WI38 (cell line): ENCODE measurements at regions not wholly inside any gene's neighbourhood (a gene's known extent, or its start where the extent isn't known, plus 50 kb on each side); places are given as distances from the start of the nearest gene placed in this dataset.
"Not testable (repeated sequence)": the region's sequence is repeated elsewhere in the genome, so short reads cannot be mapped to it uniquely, and the experiment has no call there.

Source experiments
- H3K4me3 ChIP-seq: 2 replicates; pipeline ENCODE4 v1.5.1; 2011; ENCODE audit warnings: low read depth, mild to moderate bottlenecking, control low read depth, low read length
- TF ChIP-seq, protein P1 (sequence below): IDR thresholded peaks from 2 replicates; pipeline ENCODE4 v1.5.1; 2012; ENCODE audit warnings: low read depth, mild to moderate bottlenecking, control low read depth, low read length

DNA sequence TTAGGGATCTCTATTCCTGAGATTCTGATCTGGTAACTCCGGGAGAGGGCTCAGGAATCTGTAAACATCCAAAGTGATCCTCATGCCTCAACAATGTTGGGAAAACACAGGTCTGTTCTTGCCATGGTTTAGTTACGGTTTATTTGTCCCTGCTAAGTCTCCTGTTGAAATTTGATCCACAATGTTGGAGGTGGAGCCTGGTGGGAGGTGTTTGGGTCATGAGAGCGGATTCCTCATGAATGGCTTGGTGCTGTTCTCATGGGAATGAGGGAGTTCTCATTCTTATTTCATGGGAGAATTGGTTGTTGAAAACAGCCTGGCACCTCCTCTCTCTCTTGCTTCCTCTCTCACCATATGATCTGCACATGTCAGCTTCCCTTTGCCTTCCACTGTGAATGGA, 608.6 kb upstream of the GOT2 start:
- no peak overlapping the region for H3K4me3 ChIP-seq
- TF ChIP-seq, protein P1, sequence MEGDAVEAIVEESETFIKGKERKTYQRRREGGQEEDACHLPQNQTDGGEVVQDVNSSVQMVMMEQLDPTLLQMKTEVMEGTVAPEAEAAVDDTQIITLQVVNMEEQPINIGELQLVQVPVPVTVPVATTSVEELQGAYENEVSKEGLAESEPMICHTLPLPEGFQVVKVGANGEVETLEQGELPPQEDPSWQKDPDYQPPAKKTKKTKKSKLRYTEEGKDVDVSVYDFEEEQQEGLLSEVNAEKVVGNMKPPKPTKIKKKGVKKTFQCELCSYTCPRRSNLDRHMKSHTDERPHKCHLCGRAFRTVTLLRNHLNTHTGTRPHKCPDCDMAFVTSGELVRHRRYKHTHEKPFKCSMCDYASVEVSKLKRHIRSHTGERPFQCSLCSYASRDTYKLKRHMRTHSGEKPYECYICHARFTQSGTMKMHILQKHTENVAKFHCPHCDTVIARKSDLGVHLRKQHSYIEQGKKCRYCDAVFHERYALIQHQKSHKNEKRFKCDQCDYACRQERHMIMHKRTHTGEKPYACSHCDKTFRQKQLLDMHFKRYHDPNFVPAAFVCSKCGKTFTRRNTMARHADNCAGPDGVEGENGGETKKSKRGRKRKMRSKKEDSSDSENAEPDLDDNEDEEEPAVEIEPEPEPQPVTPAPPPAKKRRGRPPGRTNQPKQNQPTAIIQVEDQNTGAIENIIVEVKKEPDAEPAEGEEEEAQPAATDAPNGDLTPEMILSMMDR = no peak

DNA sequence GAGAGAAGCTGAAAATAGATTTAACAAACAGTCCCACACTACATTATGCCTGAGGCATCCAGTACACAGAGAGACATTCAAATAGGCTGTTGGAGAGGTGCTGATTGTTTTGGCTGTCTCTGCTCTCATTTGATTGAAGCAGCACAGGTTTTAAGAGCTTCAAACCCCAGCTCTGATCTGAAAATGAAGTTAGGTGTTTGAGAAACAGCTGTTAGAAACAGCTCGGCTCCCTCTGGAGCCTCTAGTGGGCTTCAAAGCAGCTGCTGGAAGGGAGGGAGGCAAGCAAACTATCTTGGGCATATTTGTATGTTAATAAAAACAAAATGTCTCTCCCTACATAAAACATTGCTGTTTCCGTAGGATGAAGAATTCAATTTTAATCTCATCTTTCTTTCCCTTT, 607.3 kb upstream of the GOT2 start:
- H3K4me3 ChIP-seq = no peak overlapping the region
- TF ChIP-seq, protein P1 = no peak

DNA sequence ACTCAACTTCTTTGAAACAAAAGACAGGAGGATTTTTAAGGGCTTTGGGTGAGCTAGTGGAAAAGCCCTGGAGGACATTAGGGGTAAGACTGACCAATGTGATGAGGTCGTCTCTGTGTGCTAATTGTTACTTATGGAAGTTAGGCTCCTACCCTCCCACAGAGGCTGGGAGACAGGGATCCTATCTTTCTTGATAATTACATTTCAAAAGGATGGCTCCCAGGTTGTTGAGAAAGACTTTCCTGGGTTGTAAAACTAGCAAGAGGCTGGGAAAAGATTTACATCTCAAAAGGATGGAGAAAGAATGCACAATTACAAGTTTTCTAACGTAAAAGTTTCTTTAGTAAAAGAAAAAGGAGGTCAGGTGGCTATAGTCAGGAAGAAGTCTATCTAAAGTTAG, 605.8 kb upstream of the GOT2 start:
- TF ChIP-seq, protein P1 = no peak
- no peak overlapping the region for H3K4me3 ChIP-seq

DNA sequence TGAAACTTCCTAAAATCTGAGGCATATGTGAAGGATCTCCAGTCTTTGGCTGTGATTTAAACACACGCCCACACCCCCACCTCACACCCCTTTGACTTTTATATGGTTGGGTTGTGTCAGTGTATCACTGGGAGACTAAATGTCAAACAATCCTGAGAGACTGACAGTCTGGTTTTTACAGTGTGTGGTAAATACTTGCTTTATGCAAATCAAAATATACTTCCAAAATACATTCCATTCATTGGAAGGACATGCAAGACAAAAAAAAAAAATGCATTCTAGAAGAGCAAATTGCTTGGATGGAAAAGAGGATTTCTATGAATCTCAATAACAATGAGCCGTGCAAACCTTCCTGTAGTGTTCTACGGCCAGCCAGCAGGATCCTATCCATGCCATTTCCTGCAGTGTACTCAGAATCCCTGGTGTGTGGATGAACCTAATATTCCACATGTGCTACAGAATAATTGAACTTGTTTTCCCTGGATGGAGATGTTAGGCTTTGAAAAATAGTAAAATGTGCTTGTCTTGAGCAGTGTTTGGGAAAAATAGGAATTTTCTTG, 602.1 kb upstream of the GOT2 start:
- TF ChIP-seq, protein P1 = no peak
- no peak overlapping the region for H3K4me3 ChIP-seq

DNA sequence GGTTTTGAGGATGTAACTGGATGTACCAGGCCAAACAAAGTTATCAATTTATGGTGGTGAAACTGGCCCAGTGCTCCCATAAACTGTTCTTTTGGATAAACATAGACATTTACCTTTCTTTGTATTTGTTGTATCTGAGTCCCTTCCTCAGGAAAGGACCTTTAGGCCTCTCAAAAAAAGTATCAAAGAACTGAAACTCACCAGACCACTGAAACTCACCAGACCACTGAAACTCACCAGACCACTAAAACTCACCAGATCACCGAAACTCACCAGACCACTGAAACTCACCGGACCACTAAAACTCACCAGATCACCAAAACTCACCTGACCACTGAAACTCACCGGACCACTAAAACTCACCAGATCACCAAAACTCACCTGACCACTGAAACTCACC, 597.6 kb upstream of the GOT2 start:
- H3K4me3 ChIP-seq = not testable (repeated sequence)

DNA sequence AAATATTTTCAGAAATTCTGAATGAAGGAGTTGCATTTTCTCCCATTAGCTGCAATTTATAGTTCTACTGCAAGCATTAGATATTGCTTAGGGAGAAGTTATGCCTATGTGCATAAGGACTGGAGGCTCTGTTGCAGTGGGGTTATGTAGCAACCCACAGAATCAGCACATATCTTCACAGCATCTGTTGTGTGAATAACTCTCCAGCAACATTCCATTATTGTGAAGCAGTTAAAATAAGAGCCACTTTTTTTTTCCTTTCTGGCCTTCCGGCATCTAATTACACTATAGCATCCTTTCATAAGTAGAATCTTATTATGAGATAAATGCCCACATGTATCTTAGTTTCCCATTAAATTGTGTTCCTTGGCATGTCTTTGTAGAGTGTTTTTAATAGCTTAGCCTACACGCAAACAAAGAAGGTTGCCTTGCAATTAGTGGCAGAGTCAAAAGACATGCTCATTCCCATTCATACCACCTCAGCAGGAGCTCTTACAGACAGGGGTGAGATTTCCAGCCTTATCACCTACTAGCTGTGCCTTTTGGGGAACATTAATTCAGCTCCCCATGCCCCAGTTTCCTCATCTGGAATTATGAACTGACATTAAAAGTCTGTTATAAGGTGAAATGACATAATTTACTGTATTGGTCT, 596.0 kb upstream of the GOT2 start:
- TF ChIP-seq, protein P1 = no peak
- no peak overlapping the region for H3K4me3 ChIP-seq

DNA sequence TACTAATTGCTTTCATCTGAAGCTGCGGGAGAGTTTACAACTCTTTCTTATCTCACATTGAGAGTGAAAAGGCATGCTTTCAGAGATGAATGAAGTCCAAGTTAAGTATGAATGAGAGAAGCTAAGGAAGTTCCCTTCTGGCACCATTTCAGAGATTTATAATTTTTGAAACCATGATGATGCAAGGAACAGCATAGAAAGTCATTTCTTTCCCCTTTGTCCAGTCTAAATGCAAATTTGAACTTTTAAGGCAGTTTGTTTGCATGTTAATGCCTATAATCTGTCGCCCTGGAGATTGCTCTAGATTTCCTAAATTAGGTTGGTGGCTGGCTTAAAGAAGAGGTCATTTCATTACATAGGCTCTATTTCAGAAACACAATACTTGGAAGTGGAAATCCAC, 594.8 kb upstream of the GOT2 start:
- TF ChIP-seq, protein P1 = no peak
- no peak overlapping the region for H3K4me3 ChIP-seq

DNA sequence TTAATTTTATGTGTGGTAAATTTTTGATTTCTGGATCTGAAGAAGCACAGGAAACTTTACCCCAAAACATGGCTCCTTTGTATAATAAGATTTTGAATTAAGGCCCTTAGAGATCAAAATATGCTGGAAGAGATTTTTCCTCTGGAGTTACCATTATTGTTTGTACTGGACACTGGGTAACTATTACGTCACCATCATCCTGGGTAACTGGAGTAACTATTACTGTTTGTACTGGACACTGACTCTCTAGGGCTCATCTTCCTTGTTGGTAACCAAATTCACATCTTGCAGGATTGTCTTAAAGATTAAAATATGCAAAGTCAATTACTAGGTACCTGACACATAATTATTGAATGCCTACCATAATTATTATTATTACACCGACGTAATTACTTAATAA, 593.8 kb upstream of the GOT2 start:
- H3K4me3 ChIP-seq = no peak overlapping the region
- TF ChIP-seq, protein P1 = no peak
